ENCODE measurements at regions not wholly inside any gene's neighbourhood (a gene's known extent, or its start where the extent isn't known, plus 50 kb on each side); places are given as distances from the start of the nearest gene placed in this dataset.
A peak's percentile ranks its signal among the peaks of the same experiment; 100 is the strongest.
"Not testable (repeated sequence)": the region's sequence is repeated elsewhere in the genome, so short reads cannot be mapped to it uniquely, and the experiment has no call there.

GRCh38 chr9:85876628-85877027 is 64.3 kb upstream of the NAA35 start (continued):
- TF ChIP-seq ZNF532 (CRISPR knock-in tag; IDR thresholded peaks at IDR 0.05; ENCODE audit: borderline replicate concordance) (no peak), SMAD4 (CRISPR knock-in tag; IDR thresholded peaks at IDR 0.05) (no peak), ZNF281 (CRISPR knock-in tag; IDR thresholded peaks at IDR 0.05) (no peak), ZNF138 (CRISPR knock-in tag; conservative IDR thresholded peaks at IDR 0.05) (no peak), NFE2L1 (CRISPR knock-in tag; IDR thresholded peaks at IDR 0.05) (no peak), MAX (CRISPR knock-in tag; IDR thresholded peaks at IDR 0.05) (no peak), IRF1 (CRISPR knock-in tag; IDR thresholded peaks at IDR 0.05) (no peak), NR1H2 (CRISPR knock-in tag; IDR thresholded peaks at IDR 0.05) (no peak), ZNF263 (CRISPR knock-in tag; IDR thresholded peaks at IDR 0.05; ENCODE audit: low read depth) (no peak)

GRCh38 chr9:85878872-85879597 is 61.9 kb upstream of the NAA35 start:
- Mint-ChIP-seq H3K36me3 (peaks cover 29% of the 10 kb centered on the region), H3K4me1 (peaks cover 44% of the 10 kb centered on the region), H3K9me3 (peaks cover 35% of the 10 kb centered on the region), H3K27ac (peak overlapping the region; percentile 81), H3K4me3 (0 out of 2 replicates have a peak overlapping the region, but pooled peaks have one; percentile 2)
- peak; percentile 47 for DNase-seq (ENCODE audit: low spot score)
- ChIA-PET POLR2A (interaction anchor here (0.7 kb wide), 1 partner anchor 138 kb away, joined by 4 read pairs; no protein-coding TSS in a partner anchor), CTCF (interaction anchor here (0.7 to 1.9 kb wide), 3 partner anchors 21 to 228 kb away, joined by 3 to 7 read pairs (median 3); no protein-coding TSS in a partner anchor)
- not testable (repeated sequence) for ATAC-seq; H3K27me3 Mint-ChIP-seq (ENCODE audit: low read depth)

- DNase-seq (ENCODE audit: low spot score); H3K27ac Mint-ChIP-seq; H3K4me3 Mint-ChIP-seq; CTCF ChIA-PET; ATAC-seq; H3K27me3 Mint-ChIP-seq (ENCODE audit: low read depth): not testable (repeated sequence)
- POLR2A ChIA-PET, result interaction anchor here (0.5 kb wide), 1 partner anchor 148 kb away, joined by 5 read pairs; no protein-coding TSS in a partner anchor
- peaks cover 46% of the 10 kb centered on the region for H3K9me3 Mint-ChIP-seq
- peaks cover 47% of the 10 kb centered on the region for H3K4me1 Mint-ChIP-seq
- peaks cover 40% of the 10 kb centered on the region for H3K36me3 Mint-ChIP-seq
These were observed 60.4 kb upstream of the NAA35 start for GRCh38 chr9:85880507-85880906.

GRCh38 chr9:85884256-85884655 is 56.7 kb upstream of the NAA35 start:
- Mint-ChIP-seq H3K9me3 (peaks cover 50% of the 10 kb centered on the region), H3K36me3 (peaks cover 41% of the 10 kb centered on the region), H3K4me1 (peaks cover 37% of the 10 kb centered on the region), H3K4me3 (no peak overlapping the region), H3K27ac (no peak overlapping the region), H3K27me3 (ENCODE audit: low read depth) (no peaks in the 10 kb centered on the region; the same call in none of the 2 replicates)
- POLR2A ChIA-PET, result no interaction called here
- CTCF ChIA-PET, result no interaction called here
- ATAC-seq, result no peak
- no peak for DNase-seq (ENCODE audit: low spot score)
- TF ChIP-seq IRF2 (CRISPR knock-in tag; IDR thresholded peaks at IDR 0.05; ENCODE audit: borderline replicate concordance, low read depth) (no peak), PRRX2 (CRISPR knock-in tag; IDR thresholded peaks at IDR 0.05) (no peak), ZNF532 (CRISPR knock-in tag; IDR thresholded peaks at IDR 0.05; ENCODE audit: borderline replicate concordance) (no peak), CBFB (CRISPR knock-in tag; IDR thresholded peaks at IDR 0.05; ENCODE audit: low read depth) (no peak), CREB1 (CRISPR knock-in tag; IDR thresholded peaks at IDR 0.05) (no peak), ZNF219 (CRISPR knock-in tag; IDR thresholded peaks at IDR 0.05; ENCODE audit: borderline replicate concordance) (no peak)
